NCI-H774 (cell line): ENCODE measurements at regions not wholly inside any gene's neighbourhood (a gene's known extent, or its start where the extent isn't known, plus 50 kb on each side); places are given as distances from the start of the nearest gene placed in this dataset.
A peak's percentile ranks its signal among the peaks of the same experiment; 100 is the strongest.

ENCODE experiments used
- DNase-seq: peaks from one replicate; lab custom pipeline; 2025; lab: John Stamatoyannopoulos, UW

GRCh38 chr5:89729623-89730301 lies 679.8 kb downstream of the CETN3 start:
- DNase-seq = no peak

GRCh38 chr5:89728750-89729149 lies 680.8 kb downstream of the CETN3 start:
- DNase-seq = no peak

- DNase-seq = no peak
Observed at GRCh38 chr5:89728134-89728533, 681.4 kb downstream of the CETN3 start.

GRCh38 chr5:89724379-89725095 lies 685.0 kb downstream of the CETN3 start:
- no peak for DNase-seq

- DNase-seq = no peak
Observed at GRCh38 chr5:89723907-89724306, 685.6 kb downstream of the CETN3 start.

DNA sequence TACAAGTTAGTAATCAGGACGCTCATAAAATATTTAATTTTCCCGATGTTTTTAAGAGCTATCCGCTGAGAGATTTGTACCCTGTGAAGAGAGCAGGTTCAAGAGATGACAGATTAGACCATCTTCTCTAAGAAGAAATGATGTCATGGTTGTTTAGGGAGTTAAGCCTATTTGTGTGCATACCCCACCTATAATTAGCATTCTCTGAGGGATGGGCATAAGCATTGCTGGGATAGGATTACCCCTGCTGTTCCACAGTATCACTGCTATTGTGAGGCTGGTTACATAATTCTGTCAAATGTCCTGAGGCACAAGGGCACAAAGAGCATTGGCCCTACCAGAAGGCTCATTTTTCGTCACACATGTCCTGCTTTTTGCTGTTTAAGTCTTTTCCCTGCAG lies 687.0 kb downstream of the CETN3 start:
- DNase-seq = no peak

DNA sequence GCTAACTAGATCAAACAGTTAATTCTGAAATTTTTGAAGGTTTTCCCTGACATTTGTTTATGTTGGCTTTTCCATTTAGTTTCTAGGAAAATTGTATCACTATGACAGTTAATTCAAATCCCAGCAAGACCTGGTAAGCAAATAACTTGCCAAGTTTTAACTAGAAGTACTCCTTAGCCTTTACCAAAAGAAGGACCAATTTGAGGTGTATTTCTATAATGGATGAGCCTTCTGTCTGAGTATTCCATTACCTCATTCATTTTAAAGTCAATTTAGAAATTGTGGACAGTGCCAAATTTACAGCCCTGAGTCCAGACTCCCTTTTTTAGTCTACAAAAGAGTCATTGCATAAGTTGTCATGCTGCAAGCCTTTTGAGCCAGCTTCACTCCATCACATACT lies 687.6 kb downstream of the CETN3 start:
- DNase-seq = no peak

DNA sequence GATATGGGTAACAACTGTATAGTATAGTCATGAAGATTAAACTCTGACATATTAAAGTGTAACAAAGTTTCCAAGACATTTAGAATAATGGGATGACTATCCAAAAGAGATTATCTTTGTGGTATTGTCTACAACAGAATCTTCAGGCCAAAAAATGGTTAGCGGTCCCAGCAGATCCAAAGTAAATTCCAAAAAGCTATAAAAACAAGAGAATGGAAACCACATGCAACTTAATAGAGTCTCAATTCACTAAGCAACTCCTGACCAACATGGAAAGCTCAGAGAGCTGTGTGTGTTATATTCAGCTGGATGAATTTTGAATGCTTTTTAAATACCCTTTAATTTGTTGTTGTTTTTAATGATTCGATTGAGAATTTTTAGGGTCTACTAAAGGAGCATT lies 688.2 kb downstream of the CETN3 start:
- DNase-seq = no peak

- no peak for DNase-seq
Observed at GRCh38 chr5:89712134-89712700, 697.3 kb downstream of the CETN3 start.

GRCh38 chr5:89711526-89711925 lies 698.0 kb downstream of the CETN3 start:
- no peak for DNase-seq

DNA sequence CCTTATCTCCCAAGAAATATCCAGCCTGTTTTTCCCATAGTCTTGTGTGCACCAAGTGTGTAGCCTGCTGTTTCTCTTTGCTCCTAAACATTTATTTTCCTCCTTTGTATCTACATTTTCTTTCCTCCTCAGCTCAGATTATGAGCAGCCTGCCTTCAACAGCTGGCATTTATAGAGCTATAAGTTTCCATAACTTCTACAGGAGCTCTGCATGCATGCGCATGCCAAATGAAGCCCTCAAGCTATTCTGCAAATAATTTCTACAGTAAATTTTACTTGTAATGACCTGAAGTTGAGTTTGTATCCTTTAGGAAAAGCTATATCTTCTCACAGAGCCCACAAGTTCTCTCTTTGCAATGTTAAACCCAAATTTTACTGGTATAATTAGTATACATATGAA lies 699.5 kb downstream of the CETN3 start:
- DNase-seq = no peak

DNA sequence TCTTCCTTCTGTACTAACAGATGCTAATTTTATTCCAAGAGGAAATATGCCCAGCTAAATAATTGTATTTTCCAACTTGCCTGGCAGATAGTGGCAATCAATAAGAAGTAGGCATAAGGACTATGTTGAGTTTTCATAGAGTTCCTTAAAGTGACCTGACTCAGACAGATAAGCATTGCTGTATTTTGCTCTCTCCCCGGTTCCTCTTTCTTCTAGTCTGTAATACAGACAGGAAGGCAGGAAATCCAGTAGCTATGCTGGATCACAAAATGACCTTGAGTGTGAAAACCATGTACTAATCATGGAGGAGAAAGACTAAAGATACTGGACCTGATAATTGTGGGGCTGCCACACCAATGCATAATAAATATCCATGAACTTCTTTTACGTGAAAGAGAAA lies 701.7 kb downstream of the CETN3 start:
- DNase-seq = no peak

DNA sequence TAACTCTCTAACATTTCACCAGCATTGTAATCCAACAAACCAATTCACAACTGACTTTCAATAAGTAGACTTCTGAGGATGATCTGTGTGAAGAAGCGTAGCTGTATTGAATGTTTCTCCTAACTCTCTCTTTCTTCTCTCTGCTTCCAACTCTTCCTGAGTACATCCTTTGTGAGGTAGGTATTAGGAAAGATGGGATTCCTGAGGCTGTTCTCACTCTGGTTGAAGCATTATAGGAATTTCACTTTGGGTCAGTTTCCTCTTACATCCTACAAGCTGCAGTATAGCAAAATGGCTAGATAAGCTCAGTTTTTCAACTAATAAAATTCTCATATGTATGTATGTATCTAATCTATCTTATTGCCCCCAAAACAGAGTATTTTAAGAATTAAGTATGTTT lies 702.8 kb downstream of the CETN3 start:
- no peak for DNase-seq

- no peak for DNase-seq
Observed at GRCh38 chr5:89703817-89704216, 705.7 kb downstream of the CETN3 start.

DNA sequence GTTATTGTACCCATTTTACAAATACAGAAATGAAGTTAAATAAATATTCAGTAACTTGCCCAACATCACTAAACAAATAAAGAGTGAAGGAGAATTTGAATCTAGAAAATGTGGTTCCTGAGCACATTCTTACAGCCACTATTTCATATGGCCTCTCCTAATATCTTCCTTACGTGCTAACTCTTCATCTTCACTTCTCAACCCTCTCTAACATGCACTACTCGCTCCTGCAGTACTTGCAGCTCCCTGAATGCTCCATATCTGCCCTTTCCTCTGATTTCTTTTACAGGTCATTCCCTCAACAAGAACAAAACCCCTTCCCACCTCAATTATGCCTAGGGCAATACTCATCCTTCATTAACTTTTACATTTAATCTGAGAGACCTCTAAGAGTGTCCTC lies 711.5 kb downstream of the CETN3 start:
- no peak for DNase-seq

GRCh38 chr5:89697581-89697980 lies 712.0 kb downstream of the CETN3 start:
- DNase-seq = peak; percentile 50

GRCh38 chr5:89695371-89695770 lies 714.2 kb downstream of the CETN3 start:
- DNase-seq = no peak

- no peak for DNase-seq
Observed at GRCh38 chr5:89694026-89694550, 715.5 kb downstream of the CETN3 start.

DNA sequence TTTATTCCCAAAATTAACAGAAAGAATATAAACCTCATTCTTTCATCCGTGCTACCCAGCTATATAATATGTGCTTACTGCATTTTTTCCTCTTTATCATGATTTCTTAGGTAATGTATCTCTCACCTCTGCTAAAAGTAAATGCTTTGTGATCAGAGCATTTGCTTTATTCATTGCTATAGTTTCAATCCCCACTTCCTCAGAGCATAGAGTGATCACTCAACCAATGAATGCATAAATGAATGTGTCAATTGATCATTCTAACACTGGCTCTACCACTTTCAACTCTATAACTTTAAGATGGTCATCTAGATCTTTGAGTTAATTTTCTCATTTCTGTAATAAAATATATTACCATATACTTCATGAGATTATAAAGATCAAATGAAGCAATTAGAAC lies 719.2 kb downstream of the CETN3 start:
- no peak for DNase-seq

- DNase-seq = no peak
Observed at GRCh38 chr5:89686081-89686765, 723.3 kb downstream of the CETN3 start.

GRCh38 chr5:89676634-89677033 lies 732.9 kb downstream of the CETN3 start:
- DNase-seq = no peak

DNA sequence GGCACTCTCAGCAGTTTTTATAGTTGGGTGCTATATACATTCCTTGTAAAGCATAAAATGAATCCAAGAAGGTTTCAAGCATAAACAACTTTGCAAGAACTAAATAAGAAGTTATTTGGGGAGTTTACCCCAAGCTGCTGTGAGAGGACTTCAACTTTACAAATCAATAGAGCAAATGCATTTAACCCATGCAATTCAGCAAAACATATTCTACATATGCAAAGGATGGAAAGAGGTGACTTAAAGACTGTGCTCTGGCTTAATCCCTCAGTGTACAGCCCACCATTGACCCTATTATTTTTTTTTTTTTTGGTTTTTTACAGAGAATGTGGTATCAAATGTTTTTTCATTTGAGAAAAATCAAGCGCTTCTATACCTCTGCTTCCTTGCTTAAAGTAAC lies 736.5 kb downstream of the CETN3 start:
- no peak for DNase-seq

DNA sequence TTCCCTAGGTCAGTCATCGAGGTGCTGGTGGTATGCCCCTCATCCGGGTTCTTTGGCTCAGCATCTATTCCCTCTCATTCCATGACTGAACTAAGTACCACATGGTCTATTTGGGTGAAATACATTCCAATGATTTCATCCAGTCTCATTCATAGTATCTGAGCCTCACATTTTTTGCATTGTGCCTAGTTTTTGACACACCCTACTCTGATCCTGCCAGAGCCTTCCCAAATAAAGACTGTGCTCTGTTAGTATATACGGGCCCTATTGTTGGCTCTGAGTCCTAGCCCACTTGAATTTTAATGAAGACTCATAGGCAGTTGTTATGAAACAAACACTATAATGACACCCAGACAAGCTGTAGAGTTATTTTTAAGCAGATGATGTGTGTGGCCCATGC lies 740.7 kb downstream of the CETN3 start:
- no peak for DNase-seq
